Fibroblast of peridontal ligament (primary cell): ENCODE measurements at regions not wholly inside any gene's neighbourhood (a gene's known extent, or its start where the extent isn't known, plus 50 kb on each side); places are given as distances from the start of the nearest gene placed in this dataset.

Experiments used
- DNase-seq: peaks from one replicate; pipeline ENCODE4 v3.0.0-alpha.2; 2010; ENCODE audit errors: extremely low read depth

GRCh38 chr14:51546099-51546498 is 105.6 kb upstream of the FRMD6 start:
- DNase-seq: no peak

GRCh38 chr14:51546603-51547258 is 105.0 kb upstream of the FRMD6 start:
- no peak for DNase-seq

- DNase-seq: peak; percentile 100
Observed at GRCh38 chr14:51547260-51547659, 104.5 kb upstream of the FRMD6 start.

GRCh38 chr14:51547701-51548100 is 104.0 kb upstream of the FRMD6 start:
- no peak for DNase-seq

- peak; percentile 34 for DNase-seq
Observed at GRCh38 chr14:51548187-51548586, 103.5 kb upstream of the FRMD6 start.

GRCh38 chr14:51550636-51551035 is 101.1 kb upstream of the FRMD6 start:
- DNase-seq: no peak

GRCh38 chr14:51552275-51552674 is 99.4 kb upstream of the FRMD6 start:
- no peak for DNase-seq

GRCh38 chr14:51552768-51553404 is 98.8 kb upstream of the FRMD6 start:
- DNase-seq: no peak

GRCh38 chr14:51554339-51554920 is 97.3 kb upstream of the FRMD6 start:
- peak; percentile 79 for DNase-seq

GRCh38 chr14:51554953-51555352 is 96.8 kb upstream of the FRMD6 start:
- peak; percentile 62 for DNase-seq

- DNase-seq: no peak
Observed at GRCh38 chr14:51561141-51561540, 90.6 kb upstream of the FRMD6 start.

- no peak for DNase-seq
Observed at GRCh38 chr14:51562816-51563215, 88.9 kb upstream of the FRMD6 start.

- no peak for DNase-seq
Observed at GRCh38 chr14:51563560-51563959, 88.2 kb upstream of the FRMD6 start.

GRCh38 chr14:51564460-51564859 is 87.2 kb upstream of the FRMD6 start:
- DNase-seq: no peak

GRCh38 chr14:51564986-51565604 is 86.6 kb upstream of the FRMD6 start:
- DNase-seq: no peak

- no peak for DNase-seq
Observed at GRCh38 chr14:51566831-51567582, 84.7 kb upstream of the FRMD6 start.

- no peak for DNase-seq
Observed at GRCh38 chr14:51568366-51568765, 83.3 kb upstream of the FRMD6 start.

GRCh38 chr14:51573607-51574006 is 78.1 kb upstream of the FRMD6 start:
- no peak for DNase-seq

GRCh38 chr14:51574009-51574408 is 77.7 kb upstream of the FRMD6 start:
- DNase-seq: no peak

GRCh38 chr14:51575349-51576116 is 76.2 kb upstream of the FRMD6 start:
- DNase-seq: no peak

- no peak for DNase-seq
Observed at GRCh38 chr14:51576117-51576430, 75.6 kb upstream of the FRMD6 start.

- peak; percentile 61 for DNase-seq
Observed at GRCh38 chr14:51576879-51577278, 74.8 kb upstream of the FRMD6 start.
